Ishikawa (cell line): ENCODE measurements at regions not wholly inside any gene's neighbourhood (a gene's known extent, or its start where the extent isn't known, plus 50 kb on each side); places are given as distances from the start of the nearest gene placed in this dataset.

ENCODE experiments used
- CEBPB ChIP-seq: IDR thresholded peaks from 2 replicates; pipeline ENCODE4 v1.6.1; 2012
- CREB1 ChIP-seq: IDR thresholded peaks from 2 replicates; pipeline ENCODE4 v1.6.1; 2012; ENCODE audit warnings: low read depth
- EGR1 ChIP-seq: IDR thresholded peaks from 2 replicates; pipeline ENCODE4 v1.6.1; 2012
- EP300 ChIP-seq: IDR thresholded peaks from 2 replicates; pipeline ENCODE4 v1.6.1; 2012; ENCODE audit warnings: borderline replicate concordance
- FOXM1 ChIP-seq: IDR thresholded peaks from 2 replicates; pipeline ENCODE4 v1.6.1; 2012; ENCODE audit warnings: low read depth, borderline replicate concordance
- MAX ChIP-seq: IDR thresholded peaks from 2 replicates; pipeline ENCODE4 v1.6.1; 2012
- NFIC ChIP-seq: IDR thresholded peaks from 2 replicates; pipeline ENCODE4 v1.6.1; 2012
- RAD21 ChIP-seq: IDR thresholded peaks from 2 replicates; pipeline ENCODE4 v1.6.1; 2012; ENCODE audit warnings: low read depth
- REST ChIP-seq: IDR thresholded peaks from 2 replicates; pipeline ENCODE4 v1.6.1; 2012; ENCODE audit warnings: low read depth, mild to moderate bottlenecking
- TAF1 ChIP-seq: IDR thresholded peaks from 2 replicates; pipeline ENCODE4 v1.6.1; 2012; ENCODE audit warnings: low read depth, mild to moderate bottlenecking
- TCF12 ChIP-seq: IDR thresholded peaks from 2 replicates; pipeline ENCODE4 v1.6.1; 2012; ENCODE audit warnings: low read depth
- TEAD4 ChIP-seq: IDR thresholded peaks from 2 replicates; pipeline ENCODE4 v1.6.1; 2012
- USF1 ChIP-seq: IDR thresholded peaks from 2 replicates; pipeline ENCODE4 v1.6.1; 2012
- YY1 ChIP-seq: IDR thresholded peaks from 2 replicates; pipeline ENCODE4 v1.6.1; 2012; ENCODE audit warnings: low read depth
- ZBTB7A ChIP-seq: IDR thresholded peaks from 2 replicates; pipeline ENCODE4 v1.6.1; 2012; ENCODE audit warnings: low read depth

GRCh38 chr9:87040410-87041009 is 93.2 kb upstream of the GAS1 start:
- TF ChIP-seq CEBPB (no peak), NFIC (no peak)

- no peak for TF ChIP-seq USF1
- TF ChIP-seq MAX: no peak
- no peak for TF ChIP-seq YY1
- no peak for TF ChIP-seq CREB1
- no peak for TF ChIP-seq ZBTB7A
- TF ChIP-seq EGR1: no peak
- TF ChIP-seq NFIC: no peak
- TF ChIP-seq REST: no peak
- TF ChIP-seq FOXM1: no peak
Measured at GRCh38 chr9:87054999-87055686, 107.8 kb upstream of the GAS1 start.

GRCh38 chr9:87059772-87060171 is 112.5 kb upstream of the GAS1 start:
- TF ChIP-seq NFIC (no peak), RAD21 (no peak), YY1 (no peak), CREB1 (no peak), REST (no peak), TCF12 (no peak), TAF1 (no peak), TEAD4 (no peak), USF1 (no peak), ZBTB7A (no peak)

- TF ChIP-seq YY1 (no peak), CREB1 (no peak), EP300 (no peak), FOXM1 (no peak), ZBTB7A (no peak), RAD21 (no peak), TCF12 (no peak), TAF1 (no peak), TEAD4 (no peak), CEBPB (no peak), MAX (no peak), REST (no peak), NFIC (no peak)
Measured at GRCh38 chr9:87062746-87063145, 115.4 kb upstream of the GAS1 start.

GRCh38 chr9:87063246-87063645 is 115.9 kb upstream of the GAS1 start:
- TF ChIP-seq CEBPB (no peak), REST (no peak), RAD21 (no peak)
